HAP-1 (cell line): ENCODE measurements at regions not wholly inside any gene's neighbourhood (a gene's known extent, or its start where the extent isn't known, plus 50 kb on each side); places are given as distances from the start of the nearest gene placed in this dataset.

ENCODE experiments used
- DNase-seq, 2 experiments: peaks; one replicate each; pipeline ENCODE4 v3.0.0-alpha.2; 2016 to 2020; ENCODE audit warnings: low spot score in 2 of 2
- H3K27me3 ChIP-seq: fragments of 250-450 bp; sonication (Bioruptor Pico); 2 replicates; pipeline ENCODE4 v1.5.1; 2020; ENCODE audit warnings: low read depth, mild to moderate bottlenecking, moderate library complexity
- H3K36me3 ChIP-seq: fragments of 250-450 bp; sonication (Bioruptor Pico); replicated peaks from 2 replicates; pipeline ENCODE4 v1.5.1; 2020; ENCODE audit warnings: mild to moderate bottlenecking
- H3K4me1 ChIP-seq: fragments of 250-450 bp; sonication (Bioruptor Pico); 2 replicates; pipeline ENCODE4 v1.5.1; 2020; ENCODE audit warnings: mild to moderate bottlenecking
- H3K4me3 ChIP-seq: fragments of 250-450 bp; sonication (Bioruptor Pico); 2 replicates; pipeline ENCODE4 v1.5.1; 2020; ENCODE audit warnings: mild to moderate bottlenecking, moderate library complexity
- H3K9me3 ChIP-seq: fragments of 250-450 bp; sonication (Bioruptor Pico); 2 replicates; pipeline ENCODE4 v1.5.1; 2020; ENCODE audit warnings: mild to moderate bottlenecking, moderate library complexity
- in situ Hi-C: fragments of 300-500 bp; cut with MboI; formaldehyde crosslinking; loops from 3 replicates; pipeline ENCODE4 v1.14.3; 2020; ENCODE audit warnings: low sequenced_read_pairs, inconsistent platforms, mixed read lengths

GRCh38 chr17:6893382-6894205, 62.1 kb upstream of the TEKT1 start:
- DNase-seq = no peak
- peaks cover 40% of the 10 kb centered on the region for H3K27me3 ChIP-seq
- no peaks in the 10 kb centered on the region for H3K36me3 ChIP-seq
- in situ Hi-C loops = no loop called here
- no peaks in the 10 kb centered on the region for H3K4me1 ChIP-seq
- no peaks in the 10 kb centered on the region for H3K9me3 ChIP-seq
- no peak overlapping the region for H3K4me3 ChIP-seq

DNA sequence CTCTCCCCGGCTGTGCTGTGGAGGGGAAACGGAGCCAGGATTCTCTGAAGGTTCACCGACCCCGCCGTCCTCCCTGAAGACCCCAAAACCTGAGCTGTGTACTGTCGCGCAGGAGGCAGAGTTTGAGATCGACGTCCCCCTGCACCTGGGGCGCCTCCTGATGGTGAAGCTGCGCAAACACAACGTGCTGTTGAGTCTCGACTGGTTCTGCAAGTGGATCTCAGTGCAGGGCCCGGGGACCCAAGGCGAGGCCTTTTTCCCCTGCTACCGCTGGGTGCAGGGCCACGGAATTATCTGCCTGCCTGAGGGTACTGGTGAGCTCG, 62.6 kb upstream of the TEKT1 start:
- in situ Hi-C loops = no loop called here
- H3K36me3 ChIP-seq = no peaks in the 10 kb centered on the region
- peaks cover 40% of the 10 kb centered on the region for H3K27me3 ChIP-seq
- H3K4me1 ChIP-seq = no peaks in the 10 kb centered on the region
- DNase-seq = peak in 1 of 2 experiments; percentile 32
- no peaks in the 10 kb centered on the region for H3K9me3 ChIP-seq
- no peak overlapping the region for H3K4me3 ChIP-seq

- Histone ChIP-seq H3K9me3 (no peaks in the 10 kb centered on the region), H3K36me3 (no peaks in the 10 kb centered on the region), H3K27me3 (peaks cover 10% of the 10 kb centered on the region), H3K4me1 (no peaks in the 10 kb centered on the region), H3K4me3 (no peak overlapping the region)
- DNase-seq = no peak
- in situ Hi-C loops = loop anchor here (25.0 kb wide), 1 partner anchor 236 kb away; no protein-coding TSS in a partner anchor
Observed at GRCh38 chr17:6901086-6901485, 69.6 kb upstream of the TEKT1 start.

- no peak for DNase-seq
- no peaks in the 10 kb centered on the region for H3K36me3 ChIP-seq
- no peak overlapping the region for H3K4me3 ChIP-seq
- H3K27me3 ChIP-seq = 0 out of 2 replicates have a peak, but pooled peaks cover 2% of the 10 kb centered on the region
- H3K4me1 ChIP-seq = no peaks in the 10 kb centered on the region
- H3K9me3 ChIP-seq = no peaks in the 10 kb centered on the region
- in situ Hi-C loops = loop anchor here (25.0 kb wide), 1 partner anchor 234 kb away; no protein-coding TSS in a partner anchor
Observed at GRCh38 chr17:6903326-6903900, 71.9 kb upstream of the TEKT1 start.

- Histone ChIP-seq H3K9me3 (no peaks in the 10 kb centered on the region), H3K4me3 (no peak overlapping the region), H3K4me1 (no peaks in the 10 kb centered on the region), H3K27me3 (peaks cover 9% of the 10 kb centered on the region), H3K36me3 (no peaks in the 10 kb centered on the region)
- in situ Hi-C loops = loop anchor here (25.0 kb wide), 1 partner anchor 228 kb away; no protein-coding TSS in a partner anchor
- DNase-seq = no peak
Observed at GRCh38 chr17:6908807-6909206, 77.3 kb upstream of the TEKT1 start.

DNA sequence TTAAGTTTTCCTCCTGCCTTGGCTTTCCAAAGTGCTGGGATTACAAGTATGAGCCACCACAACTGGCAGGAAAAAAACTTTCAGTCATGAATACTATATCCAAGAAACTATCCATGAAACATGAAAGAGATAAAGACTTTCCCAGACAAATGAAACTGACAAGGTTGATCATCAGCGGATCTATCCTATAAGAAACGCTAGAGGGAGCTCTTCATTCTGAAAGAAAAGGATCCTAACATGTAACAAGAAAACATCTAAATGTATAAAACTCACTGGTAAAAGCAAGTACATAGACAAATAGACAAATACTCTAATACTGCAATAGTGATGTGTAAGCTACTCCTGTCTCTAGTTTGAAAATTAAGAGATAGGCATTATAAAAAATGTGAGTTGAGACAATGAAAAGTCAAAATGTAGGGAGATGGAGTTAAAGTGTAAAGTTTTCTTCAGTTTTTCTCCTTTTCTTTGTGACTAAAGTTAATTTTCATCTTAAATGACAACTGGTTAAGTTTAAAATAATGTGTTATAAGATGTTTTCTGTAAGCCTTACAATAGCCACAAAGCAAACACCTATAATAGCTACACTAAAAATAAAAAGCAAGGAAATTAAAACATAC, 79.6 kb upstream of the TEKT1 start:
- Histone ChIP-seq H3K9me3 (no peaks in the 10 kb centered on the region), H3K4me3 (no peak overlapping the region), H3K4me1 (no peaks in the 10 kb centered on the region), H3K36me3 (no peaks in the 10 kb centered on the region), H3K27me3 (peaks cover 22% of the 10 kb centered on the region)
- DNase-seq = peak in 1 of 2 experiments; percentile 61
- in situ Hi-C loops = loop anchor here (5.0 to 25.0 kb wide), 2 partner anchors 96 to 226 kb away; no protein-coding TSS in a partner anchor

- Histone ChIP-seq H3K9me3 (no peaks in the 10 kb centered on the region), H3K36me3 (no peaks in the 10 kb centered on the region), H3K27me3 (peaks cover 24% of the 10 kb centered on the region), H3K4me1 (no peaks in the 10 kb centered on the region), H3K4me3 (no peak overlapping the region)
- no peak for DNase-seq
- in situ Hi-C loops = loop anchor here (5.0 to 25.0 kb wide), 2 partner anchors 95 to 225 kb away; no protein-coding TSS in a partner anchor
Observed at GRCh38 chr17:6912110-6913051, 80.9 kb upstream of the TEKT1 start.

DNA sequence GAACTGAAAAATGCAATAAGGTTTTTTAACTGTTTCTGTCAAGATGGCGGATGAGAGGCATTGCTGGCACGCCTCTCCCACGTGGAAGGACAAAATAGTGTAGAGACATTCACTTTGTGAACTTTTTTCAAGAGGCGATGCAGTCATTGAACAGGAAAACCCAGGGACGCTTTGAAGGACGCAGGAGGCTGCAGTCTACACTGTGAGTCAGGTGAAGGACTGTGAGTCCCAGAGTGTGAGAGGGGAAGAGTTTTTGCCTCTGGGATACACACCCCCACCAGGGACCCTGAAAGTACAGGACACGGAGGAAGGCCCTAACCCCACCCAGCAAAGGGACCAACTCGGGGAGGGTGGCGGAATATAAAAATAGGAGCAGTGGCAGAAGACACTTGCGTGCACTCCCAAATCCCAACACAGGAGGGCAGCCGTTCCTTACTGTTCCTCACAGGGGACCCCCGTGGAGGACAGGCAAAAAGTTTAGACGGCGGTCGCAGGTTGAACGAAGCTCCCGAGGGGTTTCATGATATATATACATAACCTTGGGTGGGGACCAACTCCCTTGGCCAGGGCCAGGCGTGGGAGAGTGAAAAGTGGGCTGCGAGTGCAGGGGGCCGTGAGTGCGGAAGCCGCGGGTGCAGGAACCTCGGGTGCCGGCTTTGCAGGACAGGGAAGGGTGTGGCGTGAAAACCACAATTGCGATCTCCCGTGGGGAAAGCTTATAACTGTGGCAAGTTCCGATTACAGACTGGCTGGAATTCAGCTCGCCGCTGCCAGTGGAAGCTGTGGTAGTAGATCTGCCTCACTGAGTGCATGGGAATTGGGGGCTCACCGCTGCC, 82.0 kb upstream of the ALOX12 start:
- Histone ChIP-seq H3K4me1 (no peaks in the 10 kb centered on the region), H3K27me3 (peaks cover 31% of the 10 kb centered on the region), H3K9me3 (no peaks in the 10 kb centered on the region), H3K36me3 (no peaks in the 10 kb centered on the region), H3K4me3 (no peak overlapping the region)
- in situ Hi-C loops = loop anchor here (5.0 to 25.0 kb wide), 2 partner anchors 93 to 223 kb away; no protein-coding TSS in a partner anchor
- peak; percentile 42 to 90 for DNase-seq

GRCh38 chr17:6914711-6915110, 81.1 kb upstream of the ALOX12 start:
- no peaks in the 10 kb centered on the region for H3K9me3 ChIP-seq
- H3K4me3 ChIP-seq = no peak overlapping the region
- in situ Hi-C loops = loop anchor here (5.0 to 25.0 kb wide), 2 partner anchors 93 to 223 kb away; no protein-coding TSS in a partner anchor
- peaks cover 31% of the 10 kb centered on the region for H3K27me3 ChIP-seq
- no peaks in the 10 kb centered on the region for H3K36me3 ChIP-seq
- no peaks in the 10 kb centered on the region for H3K4me1 ChIP-seq
- DNase-seq = no peak

- no peak for DNase-seq
- Histone ChIP-seq H3K27me3 (peaks cover 31% of the 10 kb centered on the region), H3K36me3 (no peaks in the 10 kb centered on the region), H3K4me1 (no peaks in the 10 kb centered on the region), H3K4me3 (no peak overlapping the region), H3K9me3 (no peaks in the 10 kb centered on the region)
- in situ Hi-C loops = loop anchor here (25.0 kb wide), 1 partner anchor 222 kb away; no protein-coding TSS in a partner anchor
Observed at GRCh38 chr17:6915620-6916019, 80.2 kb upstream of the ALOX12 start.

DNA sequence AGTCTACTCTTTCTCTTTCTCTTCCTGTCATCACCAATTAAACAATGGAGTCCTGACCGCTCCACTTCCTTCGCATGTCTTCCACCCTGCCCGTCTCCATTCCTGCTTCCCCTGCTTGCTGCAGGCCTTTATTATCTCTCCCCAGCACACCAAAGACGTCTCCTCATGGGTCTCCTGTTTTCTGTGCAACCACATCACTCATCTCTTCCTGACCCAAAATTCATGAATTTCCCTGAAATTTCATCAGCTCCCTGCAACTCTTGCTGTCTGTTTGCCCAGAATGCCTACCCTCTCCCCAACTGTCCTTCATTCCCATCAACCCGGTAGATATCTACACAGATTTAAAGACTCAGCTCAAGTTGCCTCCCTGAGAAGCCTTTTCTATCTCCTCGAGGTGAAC, 76.7 kb upstream of the ALOX12 start:
- Histone ChIP-seq H3K36me3 (no peaks in the 10 kb centered on the region), H3K4me1 (no peaks in the 10 kb centered on the region), H3K9me3 (no peaks in the 10 kb centered on the region), H3K27me3 (peaks cover 20% of the 10 kb centered on the region), H3K4me3 (no peak overlapping the region)
- in situ Hi-C loops = loop anchor here (25.0 kb wide), 1 partner anchor 218 kb away; no protein-coding TSS in a partner anchor
- no peak for DNase-seq

GRCh38 chr17:6923385-6923784, 72.5 kb upstream of the ALOX12 start:
- no peaks in the 10 kb centered on the region for H3K36me3 ChIP-seq
- H3K4me3 ChIP-seq = no peak overlapping the region
- no peaks in the 10 kb centered on the region; the same call in 1 of the 2 replicates for H3K27me3 ChIP-seq
- in situ Hi-C loops = loop anchor here (25.0 kb wide), 1 partner anchor 214 kb away; no protein-coding TSS in a partner anchor
- DNase-seq = no peak
- no peaks in the 10 kb centered on the region for H3K4me1 ChIP-seq
- no peaks in the 10 kb centered on the region for H3K9me3 ChIP-seq
